ENCODE measurements at regions not wholly inside any gene's neighbourhood (a gene's known extent, or its start where the extent isn't known, plus 50 kb on each side); places are given as distances from the start of the nearest gene placed in this dataset.

DNA sequence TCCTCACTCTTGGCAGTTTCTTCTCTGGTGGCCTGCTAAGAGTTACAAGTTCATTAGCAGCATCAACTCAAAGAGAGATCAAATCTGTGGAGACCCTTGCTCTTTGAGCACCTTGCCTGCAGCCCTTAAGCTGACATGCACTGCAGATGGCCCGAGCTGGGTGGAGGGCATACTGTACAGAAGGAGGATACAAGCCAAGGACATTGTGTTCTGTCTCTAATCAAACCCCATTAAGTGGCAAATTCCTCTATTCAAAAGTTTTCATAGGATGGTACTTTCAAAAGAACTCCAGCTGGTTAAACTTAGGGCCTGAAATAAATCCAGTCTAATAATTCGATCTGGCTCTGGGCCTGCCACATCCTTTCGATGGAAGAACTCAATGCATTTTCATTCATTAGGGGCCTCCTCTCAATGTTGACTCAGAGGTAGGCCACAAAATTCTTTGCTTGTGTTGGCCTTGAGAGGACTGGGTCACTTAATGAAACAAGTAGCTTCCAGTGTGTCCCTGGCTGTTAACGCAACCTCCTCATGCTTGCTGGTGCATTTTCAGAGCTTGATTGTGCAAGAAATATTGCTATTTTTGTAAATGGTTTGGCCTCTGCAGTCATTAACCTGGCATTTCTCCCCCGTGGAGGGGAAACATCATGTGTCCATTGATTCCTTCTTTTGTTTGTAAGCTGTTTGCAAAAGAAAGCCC, 318.2 kb downstream of the NUAK1 start:
- Histone ChIP-seq H4K8ac (ENCODE audit: low read depth, low read length) (no peak overlapping the region), H3K4ac (ENCODE audit: low read depth, low read length) (no peak overlapping the region), H3K14ac (ENCODE audit: low read length) (no peak overlapping the region), H3K23ac (ENCODE audit: low read length) (no peak overlapping the region), H3K27ac (ENCODE audit: low read depth, low read length) (no peak overlapping the region), H2BK120ac (ENCODE audit: insufficient read depth, low read length, poor library complexity) (no peak overlapping the region), H2BK5ac (ENCODE audit: low read depth, low read length, poor library complexity) (no peak overlapping the region), H3K36me3 (ENCODE audit: control insufficient read depth in 1 of 2, insufficient read depth in 2 of 2, low read length in 2 of 2) (no peaks in the 10 kb centered on the region), H4K91ac (ENCODE audit: low read depth, low read length) (peak overlapping the region; percentile 17), H3K4me1 (ENCODE audit: control insufficient read depth in 1 of 2, insufficient read depth in 2 of 2, low read length in 2 of 2) (no peaks in the 10 kb centered on the region), H2AK5ac (ENCODE audit: low read length) (no peak overlapping the region), H4K12ac (ENCODE audit: low read depth, low read length) (no peak overlapping the region), H3K4me3 (ENCODE audit: low read depth, low read length) (no peak overlapping the region), H3K18ac (ENCODE audit: low read length) (no peak overlapping the region), H3K79me1 (ENCODE audit: low read length) (peaks cover 3% of the 10 kb centered on the region), H3K9me3 (ENCODE audit: insufficient read depth, low read depth, low read length) (no peaks in the 10 kb centered on the region), H3K4me2 (ENCODE audit: low read length) (no peak overlapping the region), H3K27me3 (ENCODE audit: insufficient read depth, low read length) (no peaks in the 10 kb centered on the region), H2AFZ (ENCODE audit: insufficient read depth, low read length, poor library complexity) (no peak overlapping the region), H3K9ac (ENCODE audit: low read length) (no peak overlapping the region), H3K79me2 (ENCODE audit: control insufficient read depth, insufficient read depth, low read length, poor library complexity) (no peaks in the 10 kb centered on the region), H2BK12ac (ENCODE audit: low read length) (no peak overlapping the region)
- DNase-seq: peak in 1 of 2 donors; percentile 7
- WGBS (ENCODE audit: extremely low coverage, insufficient coverage, insufficient read length): no CpG with 5 or more reads among the region's 5 CpGs

DNA sequence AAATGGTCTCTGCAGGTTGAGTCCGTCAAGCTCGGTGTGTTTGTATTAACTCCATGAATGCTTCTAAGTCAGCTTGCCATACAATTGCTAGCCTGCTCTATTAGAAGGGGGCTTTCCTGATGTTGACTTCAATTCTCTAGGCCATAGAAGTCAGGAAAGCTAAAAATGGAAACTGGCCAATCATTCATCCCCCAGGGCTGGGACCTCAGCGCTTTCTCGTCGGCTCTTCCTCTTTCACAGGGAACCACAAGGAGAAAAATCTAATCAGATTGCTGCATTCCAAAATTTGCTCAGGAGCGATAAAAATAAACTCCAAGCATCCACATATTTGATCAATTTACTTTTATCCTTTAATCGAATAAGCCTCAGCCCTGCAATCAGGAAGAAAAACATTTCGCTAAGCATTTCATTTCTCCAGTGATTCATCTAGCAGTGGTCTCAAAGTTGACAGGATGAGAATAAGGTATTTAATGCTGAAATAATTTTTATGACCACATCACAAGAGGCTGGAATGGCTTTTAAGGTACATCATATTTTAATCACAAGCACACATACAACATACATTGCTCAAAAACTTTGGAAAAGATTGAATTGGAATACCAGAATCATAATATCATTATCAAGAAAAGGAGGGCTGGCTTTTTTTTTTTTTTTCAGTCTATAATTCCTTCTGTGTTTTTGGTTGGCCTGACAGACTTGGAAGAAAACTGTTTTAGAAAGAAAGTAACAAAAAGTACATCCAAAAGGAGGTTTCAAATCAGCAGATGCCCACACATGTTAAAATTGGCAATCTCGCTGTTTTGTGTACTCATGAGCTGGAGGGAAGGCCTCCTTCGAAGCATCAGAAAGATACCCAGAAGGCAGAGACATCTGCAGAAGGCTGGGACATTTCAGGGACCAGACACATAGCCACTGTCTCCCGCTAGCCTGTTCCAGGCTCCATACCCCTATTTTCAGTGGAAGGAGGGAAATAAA, 316.3 kb downstream of the NUAK1 start:
- H4K12ac ChIP-seq (ENCODE audit: low read depth, low read length): no peak overlapping the region
- H2BK5ac ChIP-seq (ENCODE audit: low read depth, low read length, poor library complexity): no peak overlapping the region
- H3K9me3 ChIP-seq (ENCODE audit: insufficient read depth, low read depth, low read length): no peaks in the 10 kb centered on the region
- no peaks in the 10 kb centered on the region for H3K36me3 ChIP-seq (ENCODE audit: control insufficient read depth in 1 of 2, insufficient read depth in 2 of 2, low read length in 2 of 2)
- H3K4me1 ChIP-seq (ENCODE audit: control insufficient read depth in 1 of 2, insufficient read depth in 2 of 2, low read length in 2 of 2): no peaks in the 10 kb centered on the region
- WGBS (ENCODE audit: extremely low coverage, insufficient coverage, insufficient read length): no CpG with 5 or more reads among the region's 11 CpGs
- H2BK120ac ChIP-seq (ENCODE audit: insufficient read depth, low read length, poor library complexity): no peak overlapping the region
- peak overlapping the region; percentile 12 for H2AK5ac ChIP-seq (ENCODE audit: low read length)
- H2AFZ ChIP-seq (ENCODE audit: insufficient read depth, low read length, poor library complexity): no peak overlapping the region
- no peak for DNase-seq
- peaks cover 3% of the 10 kb centered on the region for H3K79me1 ChIP-seq (ENCODE audit: low read length)
- no peak overlapping the region for H3K18ac ChIP-seq (ENCODE audit: low read length)
- no peaks in the 10 kb centered on the region for H3K79me2 ChIP-seq (ENCODE audit: control insufficient read depth, insufficient read depth, low read length, poor library complexity)
- no peak overlapping the region for H3K4me2 ChIP-seq (ENCODE audit: low read length)
- H4K91ac ChIP-seq (ENCODE audit: low read depth, low read length): peak overlapping the region; percentile 19
- H4K8ac ChIP-seq (ENCODE audit: low read depth, low read length): no peak overlapping the region
- no peak overlapping the region for H2BK12ac ChIP-seq (ENCODE audit: low read length)
- no peak overlapping the region for H3K14ac ChIP-seq (ENCODE audit: low read length)
- H3K9ac ChIP-seq (ENCODE audit: low read length): no peak overlapping the region
- H3K4me3 ChIP-seq (ENCODE audit: low read depth, low read length): no peak overlapping the region
- H3K27ac ChIP-seq (ENCODE audit: low read depth, low read length): no peak overlapping the region
- H3K4ac ChIP-seq (ENCODE audit: low read depth, low read length): no peak overlapping the region
- H3K27me3 ChIP-seq (ENCODE audit: insufficient read depth, low read length): no peaks in the 10 kb centered on the region
- H3K23ac ChIP-seq (ENCODE audit: low read length): no peak overlapping the region

DNA sequence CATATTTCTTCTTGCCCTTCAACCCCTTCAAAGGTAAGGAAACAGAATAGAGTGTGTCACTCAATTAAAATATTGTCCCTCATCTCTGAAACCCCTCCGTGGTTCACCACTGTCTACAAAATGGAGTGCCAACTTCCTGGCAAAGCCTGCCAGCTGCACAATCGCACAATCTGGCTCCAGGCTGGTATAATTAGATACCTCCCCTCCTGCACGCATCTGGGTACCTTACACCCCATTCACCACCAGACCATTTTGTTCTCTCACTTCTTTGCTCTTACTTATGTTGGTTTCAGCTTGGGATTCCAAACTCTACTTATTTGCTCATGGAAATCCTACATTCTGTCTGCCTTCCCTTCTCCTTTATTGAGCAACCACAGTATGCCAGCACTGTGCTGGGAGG, 314.9 kb downstream of the NUAK1 start:
- Histone ChIP-seq H3K79me1 (ENCODE audit: low read length) (peaks cover 3% of the 10 kb centered on the region), H3K27ac (ENCODE audit: low read depth, low read length) (no peak overlapping the region), H3K14ac (ENCODE audit: low read length) (peak overlapping the region; percentile 33), H2AK5ac (ENCODE audit: low read length) (no peak overlapping the region), H3K9me3 (ENCODE audit: insufficient read depth, low read depth, low read length) (no peaks in the 10 kb centered on the region), H3K79me2 (ENCODE audit: control insufficient read depth, insufficient read depth, low read length, poor library complexity) (no peaks in the 10 kb centered on the region), H3K9ac (ENCODE audit: low read length) (no peak overlapping the region), H3K4me3 (ENCODE audit: low read depth, low read length) (no peak overlapping the region), H3K4me1 (ENCODE audit: control insufficient read depth in 1 of 2, insufficient read depth in 2 of 2, low read length in 2 of 2) (no peaks in the 10 kb centered on the region), H3K27me3 (ENCODE audit: insufficient read depth, low read length) (no peaks in the 10 kb centered on the region), H3K36me3 (ENCODE audit: control insufficient read depth in 1 of 2, insufficient read depth in 2 of 2, low read length in 2 of 2) (no peaks in the 10 kb centered on the region), H4K8ac (ENCODE audit: low read depth, low read length) (no peak overlapping the region), H3K23ac (ENCODE audit: low read length) (no peak overlapping the region), H2AFZ (ENCODE audit: insufficient read depth, low read length, poor library complexity) (no peak overlapping the region), H3K18ac (ENCODE audit: low read length) (no peak overlapping the region), H4K91ac (ENCODE audit: low read depth, low read length) (no peak overlapping the region), H3K4me2 (ENCODE audit: low read length) (no peak overlapping the region), H2BK5ac (ENCODE audit: low read depth, low read length, poor library complexity) (no peak overlapping the region), H2BK120ac (ENCODE audit: insufficient read depth, low read length, poor library complexity) (no peak overlapping the region), H2BK12ac (ENCODE audit: low read length) (peak overlapping the region; percentile 53), H4K12ac (ENCODE audit: low read depth, low read length) (no peak overlapping the region), H3K4ac (ENCODE audit: low read depth, low read length) (no peak overlapping the region)
- no CpG with 5 or more reads among the region's 3 CpGs for whole genome bisulfite sequencing (ENCODE audit: extremely low coverage, insufficient coverage, insufficient read length)
- no peak for DNase-seq

DNA sequence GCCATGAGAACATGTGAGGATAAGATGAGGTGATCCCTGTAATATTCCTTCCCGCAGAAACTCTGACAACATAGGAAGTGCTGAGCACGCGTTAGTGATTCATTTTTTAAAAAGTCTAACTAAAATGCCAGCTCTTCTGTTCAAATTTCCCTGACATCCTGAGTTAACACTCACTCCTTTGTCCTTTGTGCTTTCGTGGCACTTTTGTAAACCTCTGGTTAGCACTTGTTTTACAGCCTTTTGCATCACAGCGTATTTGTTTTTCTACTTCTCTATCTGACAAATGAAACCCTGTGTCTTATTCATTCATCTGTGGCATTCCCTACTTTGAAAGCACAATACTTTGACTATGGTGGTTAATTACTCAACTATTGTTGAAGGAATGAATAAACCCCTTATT, 313.6 kb downstream of the NUAK1 start:
- Histone ChIP-seq H3K4ac (ENCODE audit: low read depth, low read length) (no peak overlapping the region), H3K79me2 (ENCODE audit: control insufficient read depth, insufficient read depth, low read length, poor library complexity) (no peaks in the 10 kb centered on the region), H3K4me1 (ENCODE audit: control insufficient read depth in 1 of 2, insufficient read depth in 2 of 2, low read length in 2 of 2) (no peaks in the 10 kb centered on the region), H2BK12ac (ENCODE audit: low read length) (no peak overlapping the region), H2AK5ac (ENCODE audit: low read length) (no peak overlapping the region), H3K9me3 (ENCODE audit: insufficient read depth, low read depth, low read length) (no peaks in the 10 kb centered on the region), H3K4me3 (ENCODE audit: low read depth, low read length) (no peak overlapping the region), H2AFZ (ENCODE audit: insufficient read depth, low read length, poor library complexity) (no peak overlapping the region), H3K27me3 (ENCODE audit: insufficient read depth, low read length) (no peaks in the 10 kb centered on the region), H3K27ac (ENCODE audit: low read depth, low read length) (no peak overlapping the region), H3K9ac (ENCODE audit: low read length) (no peak overlapping the region), H3K18ac (ENCODE audit: low read length) (no peak overlapping the region), H3K79me1 (ENCODE audit: low read length) (peaks cover 3% of the 10 kb centered on the region), H4K12ac (ENCODE audit: low read depth, low read length) (no peak overlapping the region), H4K91ac (ENCODE audit: low read depth, low read length) (no peak overlapping the region), H3K4me2 (ENCODE audit: low read length) (no peak overlapping the region), H3K23ac (ENCODE audit: low read length) (no peak overlapping the region), H2BK120ac (ENCODE audit: insufficient read depth, low read length, poor library complexity) (no peak overlapping the region), H3K36me3 (ENCODE audit: control insufficient read depth in 1 of 2, insufficient read depth in 2 of 2, low read length in 2 of 2) (no peaks in the 10 kb centered on the region), H4K8ac (ENCODE audit: low read depth, low read length) (no peak overlapping the region), H3K14ac (ENCODE audit: low read length) (no peak overlapping the region), H2BK5ac (ENCODE audit: low read depth, low read length, poor library complexity) (no peak overlapping the region)
- no peak for DNase-seq
- WGBS (ENCODE audit: extremely low coverage, insufficient coverage, insufficient read length): no CpG with 5 or more reads among the region's 5 CpGs
